Panc1 (cell line): ENCODE measurements at regions not wholly inside any gene's neighbourhood (a gene's known extent, or its start where the extent isn't known, plus 50 kb on each side); places are given as distances from the start of the nearest gene placed in this dataset.

Experiments used
- ATAC-seq: fragments of 200-7000 bp; cut with Tn5 transposase; 2 replicates; pipeline ENCODE4 v1.9.1; 2020; ENCODE audit warnings: mild to moderate bottlenecking, moderate library complexity
- BruUV-seq: library from RNA; stranded (reverse); fragments of 400-500 nt; replicated peaks from 2 replicates; lab custom pipeline; 2021; lab: Mats Ljungman, UMichigan
- CTCF ChIA-PET: fragments of 300-600 bp; sonication (Branson Sonifier 250); formaldehyde crosslinking; loops from one replicate; lab custom pipeline; 2022; ENCODE audit warnings: antibody characterized with exemption; lab: Charles Lee
- POLR2A ChIA-PET: fragments of 300-600 bp; sonication (Branson Sonifier 250); formaldehyde crosslinking; loops from one replicate; lab custom pipeline; 2022; ENCODE audit warnings: antibody characterized with exemption; lab: Charles Lee
- DNase-seq: peaks from one replicate; pipeline ENCODE4 v3.0.0-alpha.2; 2010; ENCODE audit warnings: low read depth, low spot score
- H3K27ac ChIP-seq: 2 replicates; pipeline ENCODE4 v1.5.1; 2011; ENCODE audit warnings: mild to moderate bottlenecking, low read length, inconsistent platforms
- H3K27me3 ChIP-seq: fragments of 200-500 bp; sonication (Bioruptor generic); 2 replicates; pipeline ENCODE4 v1.6.0; 2014; ENCODE audit warnings: low read length, inconsistent platforms; ENCODE audit not compliant: control insufficient read depth, insufficient read depth
- H3K36me3 ChIP-seq: fragments of 200-500 bp; sonication (Bioruptor generic); 2 replicates; pipeline ENCODE4 v1.5.1; 2014; ENCODE audit warnings: inconsistent platforms, mild to moderate bottlenecking, low read length, moderate library complexity; ENCODE audit not compliant: control insufficient read depth, insufficient read depth
- H3K4me1 ChIP-seq: 2 replicates; pipeline ENCODE4 v1.5.1; 2011; ENCODE audit warnings: inconsistent platforms, mild to moderate bottlenecking, low read length, moderate library complexity; ENCODE audit not compliant: control insufficient read depth, insufficient read depth
- H3K4me3 ChIP-seq, 2 experiments: 2 replicates each; pipeline ENCODE4 v1.5.1; 2011 to 2012; ENCODE audit warnings: low read depth in 2 of 2, low read length in 2 of 2, mild to moderate bottlenecking in 2 of 2, inconsistent platforms in 1 of 2, moderate library complexity in 1 of 2
- H3K9me3 ChIP-seq: fragments of 200-500 bp; sonication (Bioruptor generic); 2 replicates; pipeline ENCODE4 v1.5.1; 2014; ENCODE audit warnings: low read depth, mild to moderate bottlenecking, inconsistent platforms, low read length, moderate library complexity; ENCODE audit not compliant: control insufficient read depth, insufficient read depth
- CTCF ChIP-seq: fragments of 450-650 bp; IDR thresholded peaks from 2 replicates; pipeline ENCODE4 v1.5.1; 2017; ENCODE audit warnings: mild to moderate bottlenecking
- POLR2AphosphoS5 ChIP-seq: IDR thresholded peaks from 2 replicates; pipeline ENCODE4 v1.6.1; 2012; ENCODE audit warnings: mild to moderate bottlenecking, low read depth, low read length, moderate library complexity
- REST ChIP-seq, 2 experiments: IDR thresholded peaks; 2 replicates each; pipeline ENCODE4 v1.6.1; 2011 to 2012; ENCODE audit warnings: low read depth in 2 of 2, control low read depth in 1 of 2, low read length in 1 of 2, mild to moderate bottlenecking in 1 of 2, moderate library complexity in 1 of 2; ENCODE audit not compliant: insufficient read depth in 1 of 2
- SIN3A ChIP-seq: IDR thresholded peaks from 2 replicates; pipeline ENCODE4 v1.6.1; 2012; ENCODE audit warnings: low read depth, mild to moderate bottlenecking, low read length, moderate library complexity, borderline replicate concordance; ENCODE audit not compliant: insufficient read depth
- TCF7L2 ChIP-seq: IDR thresholded peaks from 2 replicates; pipeline ENCODE4 v1.6.1; 2011; ENCODE audit warnings: mild to moderate bottlenecking, low read depth, low read length, inconsistent platforms
- in situ Hi-C: cut with HindIII; loops from 2 replicates; pipeline ENCODE4 v1.10.0; 2016; ENCODE audit warnings: low sequenced_read_pairs, low pct_unique_long_range_greater_than_20kb
- intact Hi-C: fragments of 100-400 bp; cut with micrococcal nuclease; formaldehyde crosslinking; loops from one replicate; pipeline ENCODE4 v1.10.0; 2022; ENCODE audit not compliant: unreplicated experiment

GRCh38 chr6:19715167-19715551 is 122.0 kb upstream of the ID4 start:
- BruUV-seq = no TSS peak
- Histone ChIP-seq H3K4me3 (no peak overlapping the region), H3K27ac (no peak overlapping the region), H3K9me3 (no peaks in the 10 kb centered on the region), H3K4me1 (no peaks in the 10 kb centered on the region), H3K27me3 (no peaks in the 10 kb centered on the region), H3K36me3 (no peaks in the 10 kb centered on the region)
- no peak for DNase-seq
- CTCF ChIA-PET = no interaction called here
- intact Hi-C loops = no loop called here
- TF ChIP-seq TCF7L2 = no peak
- TF ChIP-seq REST (IDR thresholded peaks at IDR 0.05; ENCODE audit: insufficient read depth in 1 of 2, low read depth in 2 of 2, low read length in 1 of 2) = no peak
- POLR2A ChIA-PET = no interaction called here
- no peak for ATAC-seq
- in situ Hi-C loops = no loop called here

GRCh38 chr6:19719691-19720128 is 117.5 kb upstream of the ID4 start:
- Histone ChIP-seq H3K4me1 (no peaks in the 10 kb centered on the region), H3K27ac (no peak overlapping the region), H3K9me3 (no peaks in the 10 kb centered on the region), H3K27me3 (no peaks in the 10 kb centered on the region), H3K36me3 (no peaks in the 10 kb centered on the region), H3K4me3 (no peak overlapping the region)
- TF ChIP-seq CTCF (no peak), POLR2AphosphoS5 (no peak), TCF7L2 (no peak)
- CTCF ChIA-PET = no interaction called here
- in situ Hi-C loops = no loop called here
- no peak for ATAC-seq
- intact Hi-C loops = no loop called here
- DNase-seq = no peak
- BruUV-seq = no TSS peak
- POLR2A ChIA-PET = interaction anchor here (0.6 kb wide), 1 partner anchor 533 kb away, joined by 3 read pairs; no protein-coding TSS in a partner anchor

GRCh38 chr6:19721766-19722377 is 115.3 kb upstream of the ID4 start:
- no peak for ATAC-seq

More at GRCh38 chr6:19721766-19722377, 115.3 kb upstream of the ID4 start:
- H3K36me3 ChIP-seq = no peaks in the 10 kb centered on the region
- no peak for TF ChIP-seq TCF7L2
- TF ChIP-seq POLR2AphosphoS5 = no peak
- TF ChIP-seq REST (IDR thresholded peaks at IDR 0.05; ENCODE audit: insufficient read depth in 1 of 2, low read depth in 2 of 2, low read length in 1 of 2) = no peak
- TF ChIP-seq SIN3A = no peak
- TF ChIP-seq CTCF = no peak
- no peaks in the 10 kb centered on the region for H3K4me1 ChIP-seq
- CTCF ChIA-PET = no interaction called here
- intact Hi-C loops (no loop called here), in situ Hi-C loops (no loop called here)
- POLR2A ChIA-PET = no interaction called here
- no peak for DNase-seq
- H3K9me3 ChIP-seq = no peaks in the 10 kb centered on the region
- no peak overlapping the region for H3K27ac ChIP-seq
- no TSS peak for BruUV-seq
- no peaks in the 10 kb centered on the region for H3K27me3 ChIP-seq
- H3K4me3 ChIP-seq = no peak overlapping the region
